ENCODE measurements at regions not wholly inside any gene's neighbourhood (a gene's known extent, or its start where the extent isn't known, plus 50 kb on each side); places are given as distances from the start of the nearest gene placed in this dataset.

DNA sequence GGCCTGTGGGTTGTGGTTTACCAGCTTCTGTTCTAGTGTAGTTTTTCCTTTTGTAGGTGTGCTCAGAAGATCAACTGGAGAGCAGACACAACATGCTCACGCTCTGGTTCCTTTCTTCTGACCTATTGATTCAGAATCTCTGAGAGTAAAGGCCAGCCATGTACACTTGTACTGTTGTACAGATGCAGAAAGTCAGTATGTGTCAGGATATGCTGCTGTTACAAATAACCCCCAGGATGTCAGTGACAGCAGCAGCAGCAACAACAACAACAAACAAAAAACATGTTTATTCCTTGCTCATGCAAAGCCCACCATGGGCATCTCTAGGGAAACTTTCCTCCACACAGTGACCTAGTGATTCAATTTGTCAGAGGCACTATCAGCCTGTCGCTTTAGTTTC, 154.8 kb upstream of the RBFOX1 start:
- TF ChIP-seq, protein P1, sequence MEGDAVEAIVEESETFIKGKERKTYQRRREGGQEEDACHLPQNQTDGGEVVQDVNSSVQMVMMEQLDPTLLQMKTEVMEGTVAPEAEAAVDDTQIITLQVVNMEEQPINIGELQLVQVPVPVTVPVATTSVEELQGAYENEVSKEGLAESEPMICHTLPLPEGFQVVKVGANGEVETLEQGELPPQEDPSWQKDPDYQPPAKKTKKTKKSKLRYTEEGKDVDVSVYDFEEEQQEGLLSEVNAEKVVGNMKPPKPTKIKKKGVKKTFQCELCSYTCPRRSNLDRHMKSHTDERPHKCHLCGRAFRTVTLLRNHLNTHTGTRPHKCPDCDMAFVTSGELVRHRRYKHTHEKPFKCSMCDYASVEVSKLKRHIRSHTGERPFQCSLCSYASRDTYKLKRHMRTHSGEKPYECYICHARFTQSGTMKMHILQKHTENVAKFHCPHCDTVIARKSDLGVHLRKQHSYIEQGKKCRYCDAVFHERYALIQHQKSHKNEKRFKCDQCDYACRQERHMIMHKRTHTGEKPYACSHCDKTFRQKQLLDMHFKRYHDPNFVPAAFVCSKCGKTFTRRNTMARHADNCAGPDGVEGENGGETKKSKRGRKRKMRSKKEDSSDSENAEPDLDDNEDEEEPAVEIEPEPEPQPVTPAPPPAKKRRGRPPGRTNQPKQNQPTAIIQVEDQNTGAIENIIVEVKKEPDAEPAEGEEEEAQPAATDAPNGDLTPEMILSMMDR (IDR thresholded peaks at IDR 0.05 in 8 of 11, conservative IDR thresholded peaks at IDR 0.05 in 3 of 11) = no peak
- no peak for TF ChIP-seq POLR2AphosphoS5 (IDR thresholded peaks at IDR 0.05)
- no peak for TF ChIP-seq POLR2A (IDR thresholded peaks at IDR 0.05)
